ENCODE measurements at regions not wholly inside any gene's neighbourhood (a gene's known extent, or its start where the extent isn't known, plus 50 kb on each side); places are given as distances from the start of the nearest gene placed in this dataset.
"Not testable (repeated sequence)": the region's sequence is repeated elsewhere in the genome, so short reads cannot be mapped to it uniquely, and the experiment has no call there.

DNA sequence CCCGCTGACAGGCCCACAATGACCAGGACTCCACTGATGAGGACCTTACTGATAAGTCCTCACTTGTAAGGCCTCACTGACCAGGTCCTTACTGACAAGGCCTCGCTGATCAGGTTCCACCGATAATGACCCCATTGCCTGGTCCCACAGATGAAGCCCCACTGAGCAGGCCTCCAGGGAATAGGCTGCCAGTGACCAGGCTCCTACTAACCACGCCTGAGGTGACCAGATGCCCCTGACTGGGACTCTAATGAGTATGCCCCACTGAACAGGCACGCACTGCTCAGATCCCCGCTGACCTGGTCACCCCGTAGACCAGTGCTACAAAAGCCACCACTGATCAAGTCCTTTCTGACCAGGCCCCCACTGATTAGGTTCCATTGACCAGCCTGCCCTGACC, 241.2 kb downstream of the POTED start:
- TF ChIP-seq, protein P1, sequence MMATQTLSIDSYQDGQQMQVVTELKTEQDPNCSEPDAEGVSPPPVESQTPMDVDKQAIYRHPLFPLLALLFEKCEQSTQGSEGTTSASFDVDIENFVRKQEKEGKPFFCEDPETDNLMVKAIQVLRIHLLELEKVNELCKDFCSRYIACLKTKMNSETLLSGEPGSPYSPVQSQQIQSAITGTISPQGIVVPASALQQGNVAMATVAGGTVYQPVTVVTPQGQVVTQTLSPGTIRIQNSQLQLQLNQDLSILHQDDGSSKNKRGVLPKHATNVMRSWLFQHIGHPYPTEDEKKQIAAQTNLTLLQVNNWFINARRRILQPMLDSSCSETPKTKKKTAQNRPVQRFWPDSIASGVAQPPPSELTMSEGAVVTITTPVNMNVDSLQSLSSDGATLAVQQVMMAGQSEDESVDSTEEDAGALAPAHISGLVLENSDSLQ (IDR thresholded peaks at IDR 0.05), result not testable (repeated sequence)
- not testable (repeated sequence) for TF ChIP-seq FOXM1 (IDR thresholded peaks at IDR 0.05; ENCODE audit: borderline replicate concordance); SP1 (IDR thresholded peaks at IDR 0.05); ELF4 (IDR thresholded peaks at IDR 0.05); FOXK2 (IDR thresholded peaks at IDR 0.05); ZNF384 (IDR thresholded peaks at IDR 0.05); SUZ12 (IDR thresholded peaks at IDR 0.05); FOXA1 (IDR thresholded peaks at IDR 0.05); LEF1 (IDR thresholded peaks at IDR 0.05; ENCODE audit: borderline replicate concordance); ARNT (IDR thresholded peaks at IDR 0.05); L3MBTL2 (conservative IDR thresholded peaks at IDR 0.05); BHLHE40 (IDR thresholded peaks at IDR 0.05; ENCODE audit: borderline replicate concordance); HDGF (IDR thresholded peaks at IDR 0.05; ENCODE audit: borderline replicate concordance)
